Erythroblast (primary cell): ENCODE measurements at regions not wholly inside any gene's neighbourhood (a gene's known extent, or its start where the extent isn't known, plus 50 kb on each side); places are given as distances from the start of the nearest gene placed in this dataset.

Experiments
- DNase-seq, 2 experiments: peaks; one replicate each; lab custom pipeline; 2025; lab: John Stamatoyannopoulos, UW
- GATA1 ChIP-seq: IDR thresholded peaks from 2 replicates; pipeline ENCODE4 v1.6.1; 2011; ENCODE audit warnings: low read depth, mild to moderate bottlenecking, control low read depth, low read length, moderate library complexity
- POLR2A ChIP-seq: IDR thresholded peaks from 2 replicates; pipeline ENCODE4 v1.6.1; 2011; ENCODE audit warnings: mild to moderate bottlenecking, low read length

GRCh38 chr17:79356839-79357447 is 253.9 kb downstream of the RBFOX3 start:
- no peak for DNase-seq
- no peak for TF ChIP-seq GATA1
- TF ChIP-seq POLR2A, result no peak

- TF ChIP-seq POLR2A, result no peak
- TF ChIP-seq GATA1, result no peak
- DNase-seq, result no peak
These were observed 255.7 kb downstream of the RBFOX3 start for GRCh38 chr17:79355165-79355564.

GRCh38 chr17:79354173-79354820 is 256.6 kb downstream of the RBFOX3 start:
- no peak for DNase-seq
- no peak for TF ChIP-seq GATA1
- TF ChIP-seq POLR2A, result no peak

- TF ChIP-seq GATA1, result no peak
- no peak for TF ChIP-seq POLR2A
- DNase-seq, result no peak
These were observed 257.3 kb downstream of the RBFOX3 start for GRCh38 chr17:79353548-79353947.

- DNase-seq, result no peak
- no peak for TF ChIP-seq GATA1
- no peak for TF ChIP-seq POLR2A
These were observed 257.8 kb downstream of the RBFOX3 start for GRCh38 chr17:79353016-79353415.

- no peak for DNase-seq
- TF ChIP-seq POLR2A, result no peak
These were observed 260.3 kb downstream of the RBFOX3 start for GRCh38 chr17:79350533-79350932.

- TF ChIP-seq GATA1 (no peak), POLR2A (no peak)
- DNase-seq, result no peak
These were observed 261.1 kb downstream of the RBFOX3 start for GRCh38 chr17:79349506-79350400.

- TF ChIP-seq POLR2A (no peak), GATA1 (no peak)
These were observed 267.8 kb downstream of the ENGASE start for GRCh38 chr17:79342376-79342775.

GRCh38 chr17:79341816-79342215 is 267.2 kb downstream of the ENGASE start:
- no peak for DNase-seq

More at GRCh38 chr17:79342376-79342775, 267.8 kb downstream of the ENGASE start:
- no peak for DNase-seq

GRCh38 chr17:79341222-79341780 is 266.7 kb downstream of the ENGASE start:
- no peak for DNase-seq
- TF ChIP-seq POLR2A, result no peak
- no peak for TF ChIP-seq GATA1

More at GRCh38 chr17:79341816-79342215, 267.2 kb downstream of the ENGASE start:
- TF ChIP-seq GATA1, result no peak
- no peak for TF ChIP-seq POLR2A

GRCh38 chr17:79340333-79341221 is 266.0 kb downstream of the ENGASE start:
- no peak for DNase-seq
- TF ChIP-seq POLR2A, result no peak
- TF ChIP-seq GATA1, result no peak

- TF ChIP-seq GATA1 (no peak), POLR2A (no peak)
- DNase-seq, result no peak
These were observed 264.7 kb downstream of the ENGASE start for GRCh38 chr17:79339321-79339720.

- DNase-seq, result no peak
These were observed 264.0 kb downstream of the ENGASE start for GRCh38 chr17:79338604-79339003.

More at GRCh38 chr17:79338604-79339003, 264.0 kb downstream of the ENGASE start:
- TF ChIP-seq GATA1 (no peak), POLR2A (no peak)
